ENCODE measurements at regions not wholly inside any gene's neighbourhood (a gene's known extent, or its start where the extent isn't known, plus 50 kb on each side); places are given as distances from the start of the nearest gene placed in this dataset.

DNA sequence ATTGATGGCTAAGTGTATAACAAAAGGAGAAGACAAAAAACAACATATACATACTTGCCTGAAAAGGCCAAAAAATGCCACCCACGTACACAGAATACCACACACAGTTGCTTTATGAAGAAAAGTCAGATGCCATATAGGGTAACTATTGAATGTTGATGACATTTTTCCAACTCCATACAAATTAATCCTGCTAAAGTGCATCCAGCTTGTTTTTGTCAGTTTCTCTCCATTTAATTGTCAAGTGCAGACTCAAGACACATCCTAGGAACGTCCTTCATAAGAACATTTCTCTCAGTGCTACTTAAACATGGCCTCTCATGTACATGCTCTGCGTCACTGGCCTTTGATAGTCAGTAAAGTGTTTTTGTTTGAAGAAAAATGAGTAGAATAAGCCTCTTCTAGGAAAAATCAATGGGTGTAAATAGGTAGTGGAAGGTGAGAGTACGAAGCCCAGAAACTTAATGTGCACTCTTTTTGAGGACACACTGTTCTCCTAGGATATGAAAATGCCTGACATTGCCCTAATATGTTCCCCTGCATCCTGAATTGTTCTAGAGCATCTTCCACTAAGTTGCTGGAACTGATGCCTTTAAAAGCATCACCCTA, 267.4 kb upstream of the ATP11B start:
- TF ChIP-seq, protein P1, sequence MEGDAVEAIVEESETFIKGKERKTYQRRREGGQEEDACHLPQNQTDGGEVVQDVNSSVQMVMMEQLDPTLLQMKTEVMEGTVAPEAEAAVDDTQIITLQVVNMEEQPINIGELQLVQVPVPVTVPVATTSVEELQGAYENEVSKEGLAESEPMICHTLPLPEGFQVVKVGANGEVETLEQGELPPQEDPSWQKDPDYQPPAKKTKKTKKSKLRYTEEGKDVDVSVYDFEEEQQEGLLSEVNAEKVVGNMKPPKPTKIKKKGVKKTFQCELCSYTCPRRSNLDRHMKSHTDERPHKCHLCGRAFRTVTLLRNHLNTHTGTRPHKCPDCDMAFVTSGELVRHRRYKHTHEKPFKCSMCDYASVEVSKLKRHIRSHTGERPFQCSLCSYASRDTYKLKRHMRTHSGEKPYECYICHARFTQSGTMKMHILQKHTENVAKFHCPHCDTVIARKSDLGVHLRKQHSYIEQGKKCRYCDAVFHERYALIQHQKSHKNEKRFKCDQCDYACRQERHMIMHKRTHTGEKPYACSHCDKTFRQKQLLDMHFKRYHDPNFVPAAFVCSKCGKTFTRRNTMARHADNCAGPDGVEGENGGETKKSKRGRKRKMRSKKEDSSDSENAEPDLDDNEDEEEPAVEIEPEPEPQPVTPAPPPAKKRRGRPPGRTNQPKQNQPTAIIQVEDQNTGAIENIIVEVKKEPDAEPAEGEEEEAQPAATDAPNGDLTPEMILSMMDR (IDR thresholded peaks at IDR 0.05), result no peak
- no peak for TF ChIP-seq EZH2 (IDR thresholded peaks at IDR 0.05; ENCODE audit: borderline replicate concordance, insufficient read depth, low read depth, low read length, poor library complexity, severe bottlenecking)
